ENCODE measurements at regions not wholly inside any gene's neighbourhood (a gene's known extent, or its start where the extent isn't known, plus 50 kb on each side); places are given as distances from the start of the nearest gene placed in this dataset.

DNA sequence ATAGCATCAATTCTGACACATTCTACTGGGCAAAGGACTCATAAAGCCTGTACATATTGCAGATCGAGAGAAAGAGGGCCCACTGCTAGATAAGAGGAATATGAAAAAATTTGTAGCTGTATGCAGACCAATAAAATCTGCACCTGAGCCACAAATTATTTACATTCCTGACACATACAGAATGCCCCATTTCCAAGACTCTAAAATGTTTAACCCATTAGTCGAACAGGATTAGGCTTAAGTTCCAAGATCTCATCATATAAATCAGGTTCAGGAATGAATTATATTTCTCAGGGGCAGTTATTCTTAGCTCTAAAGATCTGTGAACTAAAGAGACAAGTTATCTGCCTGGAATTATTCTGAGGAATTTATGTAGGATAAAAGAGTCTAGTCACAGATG lies 1615.8 kb downstream of the ARAP2 start:
- DNase-seq (ENCODE audit: low read depth, low spot score), result no peak

DNA sequence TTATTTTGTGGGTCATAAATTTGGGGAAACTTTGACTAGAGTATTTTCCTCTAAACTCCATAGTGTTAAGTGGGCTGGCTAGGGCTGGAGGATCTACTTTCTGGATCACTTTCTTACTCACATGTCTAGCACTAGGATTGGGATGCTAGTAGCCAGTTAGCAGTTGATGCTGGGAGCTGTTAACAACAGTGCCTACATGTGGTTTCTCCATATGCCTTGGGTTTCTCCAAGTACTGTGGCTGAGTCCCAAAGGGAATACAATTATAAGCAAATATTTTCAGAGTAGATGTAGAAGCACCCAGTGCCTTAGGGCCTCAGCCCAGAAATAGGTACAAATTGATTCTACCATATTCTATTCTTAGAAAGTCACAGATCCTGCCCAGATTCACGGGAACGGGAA lies 1614.9 kb downstream of the ARAP2 start:
- DNase-seq (ENCODE audit: low read depth, low spot score), result no peak

DNA sequence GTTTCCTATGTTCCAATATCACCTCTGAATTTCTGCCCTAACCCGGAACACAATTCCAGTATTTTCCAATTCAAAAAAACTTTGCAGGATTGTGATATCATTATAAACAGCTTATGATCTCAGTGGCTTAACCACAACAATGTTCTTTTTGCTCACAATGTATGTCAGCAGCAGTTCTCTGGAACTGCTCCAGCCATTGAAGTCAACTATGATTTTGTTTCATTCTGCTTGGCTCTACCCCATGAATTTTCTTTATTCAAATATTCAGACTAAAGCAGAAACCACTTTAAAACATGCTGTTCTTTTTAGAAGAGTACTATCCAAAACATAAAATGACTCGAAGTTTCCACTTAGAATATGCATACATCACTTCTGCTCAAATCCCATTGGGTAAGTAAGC lies 1611.1 kb downstream of the ARAP2 start:
- DNase-seq (ENCODE audit: low read depth, low spot score), result no peak

DNA sequence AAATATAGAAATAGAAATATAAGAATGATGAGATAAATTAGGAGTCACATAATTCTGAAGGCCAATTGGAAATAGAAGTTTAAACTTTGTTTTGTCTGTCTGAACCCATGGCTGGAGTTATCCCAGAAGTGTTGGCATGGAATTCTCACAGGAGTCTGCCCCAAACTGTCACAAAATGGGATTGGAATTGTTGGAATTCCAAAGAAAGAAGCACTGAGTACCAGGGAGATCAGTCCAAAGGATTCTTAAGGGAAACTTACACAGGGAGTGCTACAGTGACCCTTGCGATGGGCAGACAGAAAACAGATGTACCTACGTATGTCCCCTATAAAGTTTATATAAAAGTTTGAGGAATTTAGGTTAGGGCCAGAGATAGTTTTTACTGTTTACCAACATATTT lies 1607.7 kb downstream of the ARAP2 start:
- no peak for DNase-seq (ENCODE audit: low read depth, low spot score)

DNA sequence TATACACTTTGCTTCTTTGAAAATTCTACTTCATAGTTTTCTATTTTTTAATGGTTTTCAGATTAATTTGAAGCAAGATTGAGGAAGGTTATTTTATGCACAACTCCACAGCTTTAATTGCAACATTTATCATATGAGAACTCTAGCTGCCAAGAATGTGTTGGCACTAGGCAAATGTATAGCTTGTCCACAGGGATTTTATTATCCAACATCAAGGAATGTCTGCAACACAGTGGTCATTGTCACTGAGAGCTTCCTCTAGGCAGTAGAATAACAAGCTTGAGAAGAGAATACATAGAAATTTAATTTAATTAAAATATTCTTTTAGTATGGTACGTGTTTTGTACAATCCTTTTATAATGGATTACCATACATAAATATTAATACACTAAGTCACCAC lies 1600.8 kb downstream of the ARAP2 start:
- DNase-seq (ENCODE audit: low read depth, low spot score), result no peak

DNA sequence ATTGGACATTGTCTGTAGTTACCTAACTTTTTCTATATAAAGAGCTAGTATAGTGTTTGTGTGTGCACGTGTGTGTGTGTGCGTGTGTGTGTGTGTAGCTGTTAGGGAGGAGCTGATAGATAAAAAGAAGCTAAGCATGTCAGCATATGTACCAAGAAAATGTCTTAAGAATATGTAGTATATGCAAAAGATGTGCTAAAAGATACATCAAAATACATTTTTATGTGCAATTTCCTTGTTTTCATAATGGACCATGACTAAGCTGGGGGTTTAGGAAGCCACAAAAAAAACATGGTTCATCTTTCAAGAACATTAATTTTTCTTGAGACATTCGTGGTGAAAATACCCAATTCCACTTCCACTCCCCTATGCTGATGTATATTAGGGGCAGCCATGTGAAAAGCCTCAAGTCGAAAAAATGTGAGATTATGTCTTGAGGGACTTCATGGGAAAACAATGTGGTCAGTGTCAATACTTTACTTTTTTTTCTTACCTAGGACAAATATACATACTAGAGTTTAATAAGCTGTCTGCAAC lies 1599.7 kb downstream of the ARAP2 start:
- no peak for DNase-seq (ENCODE audit: low read depth, low spot score)

DNA sequence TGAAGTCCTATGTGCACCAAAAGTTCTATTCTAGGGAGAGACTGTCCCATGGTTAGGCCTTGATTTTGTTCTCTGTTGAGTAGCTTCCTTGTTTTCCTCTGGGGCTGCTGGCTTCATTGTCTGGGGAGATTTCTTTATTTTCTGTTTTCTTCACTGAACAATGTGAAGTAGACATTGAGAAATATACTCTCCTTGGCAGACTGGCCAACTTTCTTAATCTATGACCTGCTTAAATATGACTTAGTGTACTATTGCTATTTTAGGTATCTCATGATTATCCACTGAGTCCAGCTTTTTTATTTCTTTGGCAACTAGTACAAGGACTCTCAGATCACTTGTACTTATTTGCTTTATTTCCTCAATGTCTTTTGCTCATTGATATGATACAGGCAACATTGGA lies 1594.6 kb downstream of the ARAP2 start:
- no peak for DNase-seq (ENCODE audit: low read depth, low spot score)

DNA sequence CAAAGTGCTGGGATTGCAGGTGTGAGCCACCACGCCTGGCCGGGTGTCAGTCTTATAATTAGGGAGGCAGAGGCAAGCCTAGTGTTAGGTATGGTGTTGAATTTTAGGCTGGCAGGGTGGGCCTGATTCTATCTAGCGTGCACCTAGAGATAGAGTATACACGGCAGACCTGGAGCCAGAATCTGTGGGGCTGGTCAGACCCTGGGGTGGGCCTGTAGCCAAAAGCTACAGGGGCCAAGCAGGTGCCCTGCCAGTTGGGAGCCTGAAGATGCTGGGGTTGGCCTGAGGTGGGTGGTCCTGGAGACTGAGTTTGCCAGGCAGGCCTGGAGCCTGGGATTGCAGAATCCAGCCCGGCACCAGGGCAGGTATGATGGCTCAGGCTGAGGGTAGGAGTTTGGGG lies 1580.3 kb downstream of the ARAP2 start:
- DNase-seq (ENCODE audit: low read depth, low spot score), result no peak

DNA sequence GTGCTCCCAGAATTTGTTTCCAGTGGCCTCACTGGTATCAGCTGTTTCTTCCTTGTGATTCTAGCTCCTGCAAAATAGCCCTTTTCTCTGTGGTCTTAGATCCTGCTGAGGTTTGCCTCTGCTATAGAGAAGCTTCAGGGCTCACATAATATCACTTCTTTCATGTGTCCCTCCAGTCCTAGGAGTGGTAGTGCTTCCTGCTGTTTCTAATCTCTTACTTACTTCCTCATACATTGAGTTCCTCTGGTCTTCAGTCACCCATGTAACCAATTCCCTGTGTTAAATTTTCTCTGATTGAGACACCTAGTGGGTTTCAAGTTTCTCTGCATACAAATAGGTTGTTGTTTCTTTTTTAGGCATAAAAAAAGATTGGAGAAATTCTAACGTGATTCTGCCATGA lies 1567.9 kb downstream of the ARAP2 start:
- no peak for DNase-seq (ENCODE audit: low read depth, low spot score)

DNA sequence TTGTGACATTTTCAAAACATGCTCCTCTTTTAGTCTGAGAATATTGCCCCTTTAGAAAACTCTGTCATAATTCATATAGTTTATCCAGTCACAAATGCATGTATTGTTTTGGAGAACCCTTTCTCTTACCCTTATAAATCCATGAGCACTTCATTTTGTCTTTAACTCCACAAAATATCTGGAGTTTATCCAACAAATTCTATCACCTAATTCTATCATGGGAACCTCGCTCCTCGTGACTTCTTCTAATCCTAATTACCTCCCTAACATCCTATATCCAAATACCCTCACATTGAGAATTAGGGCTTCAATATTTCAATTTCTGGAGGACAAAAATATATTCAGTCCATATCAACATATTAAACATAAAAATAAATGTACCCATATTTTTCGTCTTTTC lies 1565.9 kb downstream of the ARAP2 start:
- DNase-seq (ENCODE audit: low read depth, low spot score), result no peak

DNA sequence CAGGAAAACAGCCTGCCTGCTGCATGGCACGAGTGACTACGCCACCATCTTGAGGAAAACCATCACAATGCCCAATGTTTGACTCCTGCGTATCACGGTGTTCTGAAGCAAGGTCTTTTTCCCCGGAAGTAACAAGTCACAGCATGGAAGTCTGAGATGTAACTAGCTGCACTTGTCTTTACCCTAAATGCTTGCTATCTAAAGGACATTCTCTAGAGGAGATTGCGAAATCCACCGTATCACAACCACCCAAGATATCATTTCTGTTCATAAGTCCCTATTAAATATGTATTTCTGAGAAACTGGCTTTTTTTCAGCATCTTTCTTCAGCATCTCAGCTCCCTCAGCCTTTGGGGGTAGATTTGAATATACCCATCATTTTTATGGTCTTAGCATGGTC lies 1565.1 kb downstream of the ARAP2 start:
- DNase-seq (ENCODE audit: low read depth, low spot score), result no peak

DNA sequence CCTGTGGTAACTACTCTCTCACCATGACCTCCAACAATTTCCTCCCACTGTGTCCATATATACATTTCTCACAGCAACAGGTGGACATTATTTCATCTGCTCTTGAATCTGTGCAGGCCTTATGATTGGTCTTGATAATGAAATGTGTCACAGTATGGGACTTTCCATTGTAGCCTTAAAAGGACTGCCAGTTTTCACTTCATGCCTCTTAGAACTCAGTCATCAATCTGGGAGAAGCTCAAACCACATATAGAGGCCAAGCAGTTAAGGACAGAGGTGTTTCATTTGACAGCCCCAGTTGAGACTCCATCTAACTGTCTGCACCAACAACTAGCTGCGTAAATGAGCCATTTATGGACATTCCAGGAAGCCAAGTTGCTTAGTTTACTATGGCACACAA lies 1534.8 kb downstream of the ARAP2 start:
- DNase-seq (ENCODE audit: low read depth, low spot score), result no peak

DNA sequence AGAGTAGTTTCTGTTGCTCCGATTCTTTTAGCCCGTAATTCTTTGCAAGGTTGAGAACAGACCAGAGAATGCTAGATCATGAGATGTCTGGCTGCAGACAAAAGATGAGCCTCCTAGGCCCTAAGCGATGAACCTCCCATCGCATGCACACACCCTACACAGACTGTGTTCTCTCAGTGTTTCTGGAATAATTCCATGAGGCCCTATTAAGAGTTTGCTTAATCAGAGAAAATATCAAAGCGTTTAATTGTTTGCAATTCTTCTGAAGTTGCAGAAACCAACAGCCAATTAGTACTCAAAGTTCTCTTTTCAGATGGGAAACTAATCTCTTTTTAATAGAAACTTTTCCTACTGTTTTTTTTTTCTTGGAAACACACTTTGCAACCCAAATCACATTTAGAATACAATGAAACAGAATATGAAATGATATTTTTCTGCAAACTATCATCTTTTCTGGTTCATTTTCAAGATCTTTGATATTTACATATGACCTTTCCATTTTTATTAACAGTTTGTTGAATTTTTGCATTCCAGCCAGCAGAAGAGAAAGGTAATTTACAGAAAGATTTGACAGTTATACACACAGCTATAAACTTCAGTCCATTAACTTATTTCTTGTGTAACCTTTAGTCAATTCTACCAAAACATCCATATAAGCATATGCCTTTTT lies 1525.6 kb downstream of the ARAP2 start:
- DNase-seq (ENCODE audit: low read depth, low spot score), result no peak

DNA sequence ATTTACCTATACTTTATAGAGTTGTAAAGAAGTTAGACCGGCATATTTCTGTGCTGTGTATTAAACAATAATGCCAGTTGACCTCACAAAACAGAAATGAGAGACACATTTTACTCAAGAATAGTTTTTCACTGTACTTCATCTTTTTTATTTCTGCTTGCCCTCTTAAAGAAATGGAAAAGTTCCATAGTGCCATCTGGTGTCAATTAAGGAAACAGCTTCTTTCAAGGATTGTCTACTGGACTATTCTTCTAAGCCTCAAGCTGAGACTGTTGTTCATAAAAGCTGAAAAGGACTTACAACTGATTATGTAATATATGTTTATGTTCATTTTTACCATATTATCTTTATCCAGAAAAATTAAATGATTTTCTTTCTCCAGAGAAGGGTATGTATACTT lies 1523.7 kb downstream of the ARAP2 start:
- DNase-seq (ENCODE audit: low read depth, low spot score), result peak; percentile 10

DNA sequence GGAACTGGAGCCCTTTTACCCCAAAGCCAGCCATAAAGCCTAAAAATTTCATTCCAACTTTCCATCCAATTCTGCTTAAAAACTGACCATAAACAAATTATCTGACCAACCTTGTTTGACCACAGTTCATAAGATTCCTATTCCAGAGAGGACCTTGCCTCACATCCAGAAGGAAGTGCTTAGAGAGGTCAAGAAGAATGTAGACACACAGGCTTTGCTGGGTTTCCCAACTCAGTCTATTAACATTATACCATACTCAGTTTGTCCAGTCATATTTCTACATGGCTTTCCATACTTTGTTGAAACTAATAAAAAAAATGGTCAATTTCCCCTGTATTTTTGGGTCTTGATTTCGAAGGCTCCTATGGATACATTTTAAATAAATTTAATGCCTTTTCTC lies 1522.5 kb downstream of the ARAP2 start:
- DNase-seq (ENCODE audit: low read depth, low spot score), result no peak

DNA sequence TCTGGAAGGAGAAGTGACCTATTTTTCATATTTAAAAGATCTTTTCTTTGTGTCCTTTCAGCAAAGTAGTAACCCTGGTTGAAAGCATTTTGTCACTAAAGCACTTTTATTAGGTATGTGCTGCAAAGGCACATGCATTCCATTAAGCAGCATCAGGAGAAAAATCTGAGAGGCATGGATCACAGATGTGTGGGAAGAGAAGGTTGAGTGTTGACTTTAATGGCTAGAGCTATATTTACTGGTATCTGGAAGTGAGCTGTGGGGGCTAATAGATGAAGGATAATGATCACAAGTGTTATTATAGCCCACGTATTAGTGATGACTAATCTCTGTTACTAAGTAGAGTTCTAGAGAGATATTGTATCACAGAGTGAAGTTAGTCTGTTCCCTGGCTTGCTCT lies 1520.7 kb downstream of the ARAP2 start:
- DNase-seq (ENCODE audit: low read depth, low spot score), result no peak

DNA sequence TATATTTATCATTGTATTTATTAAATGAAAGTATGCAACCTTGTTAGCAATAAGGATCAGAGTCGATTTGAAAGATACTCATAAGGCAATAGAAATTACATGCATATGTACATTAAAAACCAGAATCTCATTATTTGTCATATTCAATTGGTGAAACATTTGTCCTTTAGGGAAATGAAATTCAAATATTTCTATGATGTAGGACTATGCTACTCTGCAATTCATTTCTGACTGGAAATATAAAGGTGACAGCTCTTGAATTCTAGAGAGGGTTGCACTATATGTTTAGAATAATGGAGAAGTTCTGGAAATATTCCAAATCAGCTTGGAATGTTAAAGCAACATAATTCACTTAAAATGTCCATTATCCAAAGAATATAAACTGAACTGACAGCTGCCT lies 1519.8 kb downstream of the ARAP2 start:
- DNase-seq (ENCODE audit: low read depth, low spot score), result no peak

DNA sequence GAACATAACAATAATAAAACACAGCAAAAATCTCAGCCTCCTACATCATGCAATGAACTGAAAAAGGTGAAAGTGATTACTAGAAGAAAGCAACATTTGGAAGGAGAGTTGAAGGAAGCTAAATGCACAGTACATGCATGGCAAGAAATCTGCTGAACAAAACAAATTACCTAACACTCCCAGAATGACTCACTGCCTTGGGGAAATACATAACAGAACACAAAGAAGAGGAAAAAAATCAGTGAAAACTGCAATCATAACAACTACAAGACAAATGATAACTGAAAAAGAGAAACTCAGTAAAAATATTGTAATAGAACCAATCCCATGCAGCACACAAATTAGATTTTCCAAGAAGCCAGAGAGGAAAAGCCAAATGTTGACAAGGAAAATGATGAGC lies 1513.2 kb downstream of the ARAP2 start:
- DNase-seq (ENCODE audit: low read depth, low spot score), result no peak

DNA sequence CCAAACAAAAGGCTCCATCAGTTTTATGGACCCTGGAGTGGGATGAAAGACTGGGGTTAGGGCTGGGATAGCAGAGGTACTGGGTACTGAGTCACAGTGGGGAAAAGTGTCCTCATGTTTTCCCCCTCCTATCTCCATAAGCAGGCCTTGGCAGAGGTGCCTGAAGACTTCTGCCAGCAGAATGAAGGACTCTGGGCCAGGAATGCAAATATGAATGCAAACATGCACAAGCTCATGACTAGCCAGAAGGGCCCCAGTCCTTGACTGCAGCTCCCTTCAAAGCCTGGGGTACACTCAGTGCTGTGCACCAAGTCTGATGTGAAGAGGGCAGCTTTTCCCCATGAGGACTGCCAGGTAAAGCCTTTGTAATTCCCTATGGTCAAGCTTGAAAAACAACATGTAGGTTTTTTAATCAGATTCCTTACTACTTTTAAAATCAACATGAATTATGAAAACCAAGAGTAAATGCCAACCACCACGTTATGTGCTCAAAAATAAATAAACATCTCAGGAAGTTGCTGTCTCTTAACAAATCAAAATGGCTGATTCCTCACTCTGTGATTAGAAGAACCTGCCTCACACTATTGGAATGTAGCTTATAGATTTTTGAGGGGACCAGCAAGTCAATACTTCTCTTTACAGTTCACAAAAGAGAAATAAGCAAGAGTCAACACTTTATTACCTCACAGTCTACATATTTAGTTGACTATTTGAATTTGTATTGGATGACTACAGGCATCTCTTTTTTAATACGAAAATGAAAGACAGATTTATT lies 1512.0 kb downstream of the ARAP2 start:
- DNase-seq (ENCODE audit: low read depth, low spot score), result no peak

DNA sequence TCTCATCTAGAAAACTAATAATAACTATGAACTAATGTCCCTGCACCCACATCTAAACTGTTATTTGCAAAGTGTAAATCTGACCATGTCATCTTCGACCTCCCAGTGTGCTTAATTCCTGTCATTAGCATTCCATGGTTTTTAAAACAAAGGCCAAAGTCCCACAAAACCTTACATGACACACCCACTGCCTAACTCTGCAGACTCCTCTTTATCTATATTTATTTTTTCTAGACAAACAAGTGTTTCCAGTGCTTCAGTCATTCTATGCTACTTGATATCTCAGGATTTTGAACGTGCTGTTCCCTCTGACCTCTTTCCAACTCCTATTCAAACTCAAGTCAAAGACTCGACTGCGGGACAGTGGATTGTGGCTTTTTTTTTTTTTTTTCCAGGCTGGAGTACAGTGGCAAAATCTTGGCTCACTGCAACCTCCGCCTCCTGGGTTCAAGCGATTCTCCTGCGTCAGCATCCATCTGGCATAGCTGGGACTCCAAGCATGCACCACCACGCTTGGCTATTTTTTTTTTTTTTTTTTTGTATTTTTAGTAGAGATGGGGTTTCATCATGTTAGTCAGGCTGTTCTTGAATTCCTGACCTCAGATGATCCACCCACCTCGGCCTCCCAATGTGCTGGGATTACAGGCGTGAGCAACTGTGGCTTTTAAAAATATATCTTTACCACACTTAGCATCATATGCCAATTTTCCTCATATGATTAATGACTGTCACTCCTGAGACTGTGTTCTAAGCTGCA lies 1511.0 kb downstream of the ARAP2 start:
- DNase-seq (ENCODE audit: low read depth, low spot score), result no peak

DNA sequence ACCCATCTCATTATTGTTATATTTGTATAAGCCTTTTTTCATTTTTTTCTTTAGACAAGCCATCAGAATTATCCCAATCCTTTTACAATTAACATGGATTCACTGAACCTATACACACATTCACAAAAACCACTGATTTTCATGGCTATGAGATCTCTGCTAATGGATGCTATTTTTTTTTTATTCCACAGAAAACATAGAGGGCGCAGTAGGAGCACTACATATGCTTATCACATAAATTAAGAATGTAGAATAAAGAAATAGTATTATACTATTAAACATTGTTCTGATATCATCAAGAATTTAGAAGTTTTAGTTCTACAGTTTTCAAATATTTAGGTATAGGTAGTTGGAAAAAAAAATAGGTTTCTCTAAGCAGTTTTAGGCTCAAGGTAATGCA lies 1477.4 kb downstream of the ARAP2 start:
- DNase-seq (ENCODE audit: low read depth, low spot score), result no peak

DNA sequence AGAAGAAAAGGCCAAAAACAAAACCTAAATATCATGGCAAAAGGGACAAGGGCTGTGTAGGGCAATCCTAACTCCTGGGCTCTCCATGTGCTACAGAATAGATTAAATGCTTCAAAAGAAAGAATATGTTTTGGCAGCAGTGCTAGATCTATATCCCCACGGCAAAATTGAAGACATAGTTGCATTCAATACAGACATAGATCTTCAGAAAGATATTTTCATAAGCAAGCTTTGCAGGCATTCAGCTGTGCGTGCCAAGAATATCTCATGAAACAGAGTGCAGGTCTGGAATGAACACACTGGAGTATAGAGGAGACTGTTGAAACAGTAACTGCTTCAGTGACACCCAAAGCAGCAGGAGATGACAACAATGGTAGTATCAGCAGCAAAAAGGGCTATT lies 1476.9 kb downstream of the ARAP2 start:
- no peak for DNase-seq (ENCODE audit: low read depth, low spot score)

DNA sequence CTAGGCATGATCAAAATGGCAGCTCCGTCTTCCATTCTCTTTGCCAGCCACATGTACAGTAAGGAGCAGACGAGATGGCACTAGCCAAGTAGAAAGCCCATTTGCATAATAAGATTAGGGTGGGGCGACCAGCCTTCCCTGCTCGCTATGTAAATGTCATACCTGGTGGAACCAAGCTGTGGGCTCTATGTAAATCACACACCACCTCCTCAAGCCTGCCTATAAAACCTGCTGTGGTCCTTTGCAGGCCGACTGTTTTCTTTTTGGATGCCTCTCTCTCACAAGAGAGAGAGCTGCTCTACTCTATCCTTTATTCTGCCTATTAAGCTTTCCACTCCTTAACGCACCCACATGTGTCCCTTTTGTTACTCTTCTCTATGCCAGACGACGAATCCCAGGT lies 1472.7 kb downstream of the ARAP2 start:
- DNase-seq (ENCODE audit: low read depth, low spot score), result no peak
